GM12875 (cell line): ENCODE measurements at regions not wholly inside any gene's neighbourhood (a gene's known extent, or its start where the extent isn't known, plus 50 kb on each side); places are given as distances from the start of the nearest gene placed in this dataset.
"Not testable (repeated sequence)": the region's sequence is repeated elsewhere in the genome, so short reads cannot be mapped to it uniquely, and the experiment has no call there.

ENCODE experiments used
- H3K4me3 ChIP-seq: one replicate; pipeline ENCODE4 v1.5.1; 2011; ENCODE audit warnings: low read depth, low read length, control low read depth
- CTCF ChIP-seq: IDR thresholded peaks from 2 replicates; pipeline ENCODE4 v1.5.1; 2011; ENCODE audit warnings: low read depth, mild to moderate bottlenecking, control low read depth, inconsistent platforms, low read length, moderate library complexity, borderline replicate concordance; ENCODE audit not compliant: insufficient read depth

- peak; percentile 89 for TF ChIP-seq CTCF
- peak overlapping the region; percentile 14 for H3K4me3 ChIP-seq
These were observed 190.6 kb downstream of the SEC14L1 start for GRCh38 chr17:77331301-77331864.

- H3K4me3 ChIP-seq, result peak overlapping the region; percentile 14
These were observed 191.5 kb downstream of the SEC14L1 start for GRCh38 chr17:77332034-77332971.

DNA sequence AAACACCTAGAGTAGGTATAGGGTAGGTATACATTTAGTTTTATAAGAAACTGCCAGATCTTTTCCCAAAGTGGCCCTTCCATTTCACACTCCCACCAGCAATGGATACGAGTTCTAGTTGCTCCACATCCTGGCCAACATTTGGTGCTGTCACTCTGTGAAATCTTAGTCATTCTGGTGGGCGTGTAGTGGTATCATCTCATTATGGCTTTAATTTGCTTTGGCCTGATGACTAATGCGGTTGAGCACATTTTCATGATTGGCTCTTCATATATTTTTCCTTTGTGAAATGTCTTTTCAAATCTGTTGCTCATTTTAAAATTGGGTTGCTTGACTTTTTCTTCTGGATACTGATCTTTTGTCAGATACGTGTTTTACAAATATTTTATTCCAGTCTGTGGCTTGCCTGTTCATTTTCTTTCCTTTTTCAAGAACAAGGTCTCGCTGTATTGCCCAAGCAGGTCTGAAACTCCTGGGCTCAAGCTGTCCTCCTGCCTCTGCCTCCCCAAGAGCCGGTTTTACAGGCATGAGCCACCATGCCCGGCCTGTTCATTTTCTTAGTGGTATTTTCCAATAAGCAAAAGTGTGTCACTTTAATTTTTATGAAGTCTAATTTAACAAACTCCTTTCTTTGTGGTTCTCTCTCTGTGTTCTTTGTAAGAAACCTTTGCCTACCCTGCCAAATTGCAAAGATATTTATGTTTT lies 192.4 kb downstream of the SEC14L1 start:
- TF ChIP-seq CTCF, result no peak
- H3K4me3 ChIP-seq, result no peak overlapping the region

More at GRCh38 chr17:77332034-77332971, 191.5 kb downstream of the SEC14L1 start:
- no peak for TF ChIP-seq CTCF

- TF ChIP-seq CTCF, result no peak
- H3K4me3 ChIP-seq, result no peak overlapping the region
These were observed 196.4 kb downstream of the SEC14L1 start for GRCh38 chr17:77337150-77337549.

DNA sequence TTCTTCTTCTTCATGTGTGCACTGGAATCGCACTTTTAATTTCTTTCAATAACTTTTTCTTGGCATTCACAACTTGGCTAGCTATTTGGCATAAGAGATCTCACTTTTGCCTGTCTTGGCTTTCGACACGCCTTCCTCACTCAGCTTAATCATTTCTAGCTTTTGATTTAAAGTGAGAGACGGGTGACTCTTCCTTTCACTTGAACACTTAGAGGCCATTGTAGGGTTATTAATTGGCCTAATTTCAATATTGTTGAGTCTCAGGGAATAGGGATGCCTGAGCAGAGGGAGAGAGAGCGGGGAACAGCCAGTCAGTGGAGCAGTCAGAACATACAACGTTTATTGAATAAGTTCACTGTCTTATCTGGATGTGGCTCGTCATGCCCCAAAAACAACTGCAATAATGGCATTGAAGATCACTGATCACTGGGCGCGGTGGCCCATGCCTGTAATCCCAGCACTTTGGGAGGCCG lies 200.3 kb downstream of the SEC14L1 start:
- no peak for TF ChIP-seq CTCF
- H3K4me3 ChIP-seq, result no peak overlapping the region

GRCh38 chr17:77342656-77342990 lies 201.9 kb downstream of the SEC14L1 start:
- H3K4me3 ChIP-seq, result not testable (repeated sequence)

DNA sequence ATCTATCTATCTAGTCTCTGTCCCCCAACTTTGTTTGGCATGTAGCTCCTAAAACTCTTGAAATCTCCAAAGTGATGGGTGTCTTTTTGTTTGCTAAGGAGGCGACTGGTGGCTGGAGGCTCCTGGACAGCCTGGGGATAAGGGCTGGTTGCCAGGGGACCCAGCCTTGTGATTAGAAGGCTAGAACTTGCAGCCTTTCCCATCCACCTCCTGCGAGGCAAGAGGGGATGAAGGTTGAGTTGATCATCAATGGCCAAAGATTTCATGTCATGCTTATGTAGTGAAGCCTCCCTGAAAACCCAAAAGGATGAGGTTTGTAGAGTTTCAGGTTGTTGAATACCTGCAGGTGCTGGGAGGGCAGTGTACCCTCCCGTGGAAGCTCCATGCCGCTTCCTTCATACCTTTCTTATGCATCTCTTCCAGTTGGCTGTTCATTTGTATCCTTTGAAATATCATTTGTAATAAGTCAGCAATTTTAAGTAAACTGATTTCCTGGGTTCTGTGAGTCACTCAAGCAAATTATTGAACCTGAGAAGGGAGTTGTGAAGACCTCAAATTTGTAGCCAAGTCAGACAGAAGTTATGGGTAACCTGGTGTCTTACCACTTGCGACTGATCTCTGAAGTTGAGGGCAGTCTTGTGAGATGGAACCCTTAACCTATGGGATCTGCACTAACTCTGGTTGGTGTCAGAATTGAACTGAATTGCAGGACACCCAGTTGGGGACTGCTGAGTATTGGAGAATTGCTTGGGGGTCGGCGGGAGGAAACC lies 202.4 kb downstream of the SEC14L1 start:
- no peak overlapping the region for H3K4me3 ChIP-seq
- no peak for TF ChIP-seq CTCF
